ENCODE measurements at regions not wholly inside any gene's neighbourhood (a gene's known extent, or its start where the extent isn't known, plus 50 kb on each side); places are given as distances from the start of the nearest gene placed in this dataset.
"Not testable (repeated sequence)": the region's sequence is repeated elsewhere in the genome, so short reads cannot be mapped to it uniquely, and the experiment has no call there.

DNA sequence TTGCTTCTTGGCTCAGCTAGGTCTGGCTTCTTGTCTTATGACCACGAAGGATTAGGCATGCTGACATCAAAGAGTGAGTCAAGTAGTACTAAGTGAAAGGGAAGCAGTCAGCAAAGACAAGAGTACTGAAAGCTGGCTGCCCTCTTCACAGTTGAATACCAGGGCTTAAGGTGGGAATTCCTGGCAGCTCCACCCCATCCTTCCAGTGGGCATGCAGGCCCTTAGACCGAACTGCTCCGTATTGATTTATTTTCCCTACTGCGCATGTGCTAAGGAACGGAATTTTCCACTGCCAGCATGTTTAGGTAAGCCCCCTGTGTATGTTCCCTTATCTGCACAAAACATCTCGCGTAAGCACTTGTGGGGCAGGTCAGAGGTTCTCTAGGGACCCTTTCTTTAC is 2320.1 kb downstream of the ARAP2 start:
- DNase-seq (ENCODE audit: low spot score), result no peak

DNA sequence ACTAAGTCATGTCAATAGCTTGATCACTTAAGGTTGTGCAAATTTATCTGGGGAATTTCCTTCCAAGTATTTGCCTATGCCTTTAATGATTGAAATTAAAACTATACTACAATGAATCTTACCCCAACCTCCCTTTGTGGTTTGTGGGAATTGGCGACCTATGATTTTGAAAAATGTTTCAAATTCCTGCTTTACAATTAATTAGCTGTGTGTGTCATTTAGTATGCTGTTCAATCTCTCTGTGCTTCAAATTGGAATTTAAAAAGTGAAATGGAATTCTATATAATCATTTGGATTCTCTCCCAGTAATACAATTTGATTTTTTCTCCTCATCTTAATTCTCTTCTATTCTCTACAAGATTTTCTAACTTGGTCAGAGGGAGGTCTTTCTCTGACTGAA is 2319.5 kb downstream of the ARAP2 start:
- no peak for DNase-seq (ENCODE audit: low spot score)

DNA sequence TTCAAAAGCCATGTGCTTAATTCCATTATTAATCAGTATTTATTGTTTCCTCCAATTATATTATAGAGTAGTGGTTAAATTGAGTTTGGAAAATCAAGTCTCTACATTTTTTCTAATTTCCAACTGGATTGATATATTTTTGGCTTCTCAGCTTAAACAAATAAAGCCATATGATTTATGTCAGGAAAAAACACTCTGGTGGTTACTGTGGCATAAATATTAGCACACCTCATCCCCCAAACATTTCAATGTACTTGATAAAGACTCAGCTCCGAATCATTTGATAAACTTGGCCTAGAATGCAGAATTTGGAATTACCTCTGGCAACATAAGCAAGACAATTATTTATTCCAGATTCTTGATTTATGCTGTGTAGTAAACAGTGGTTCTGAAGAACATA is 2313.8 kb downstream of the ARAP2 start:
- no peak for DNase-seq (ENCODE audit: low spot score)

- no peak for DNase-seq (ENCODE audit: low spot score)
Measured at GRCh38 chr4:33931026-33931425, 2313.3 kb downstream of the ARAP2 start.

- DNase-seq (ENCODE audit: low spot score), result no peak
Measured at GRCh38 chr4:33940281-33940680, 2304.0 kb downstream of the ARAP2 start.

GRCh38 chr4:33941854-33942253 is 2302.5 kb downstream of the ARAP2 start:
- no peak for DNase-seq (ENCODE audit: low spot score)

- DNase-seq (ENCODE audit: low spot score), result no peak
Measured at GRCh38 chr4:33948921-33949320, 2295.4 kb downstream of the ARAP2 start.

DNA sequence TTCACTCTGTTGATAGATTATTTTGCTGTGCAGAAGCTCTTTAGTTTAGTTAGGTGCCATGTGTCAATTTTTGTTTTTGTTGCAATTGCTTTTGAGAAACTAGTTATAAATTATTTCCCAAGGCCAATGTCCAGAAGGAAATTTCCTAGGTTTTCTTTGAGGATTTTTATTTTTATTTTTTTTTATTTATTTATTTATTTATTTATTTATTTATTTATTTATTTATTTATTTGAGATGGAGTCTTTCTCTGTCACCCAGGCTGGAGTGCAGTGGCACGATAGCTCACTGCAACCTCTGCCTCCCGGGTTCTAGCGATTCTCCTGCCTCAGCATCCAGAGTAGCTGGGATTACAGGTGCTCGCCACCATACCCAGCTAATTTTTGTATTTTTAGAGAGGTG is 2290.5 kb downstream of the ARAP2 start:
- not testable (repeated sequence) for DNase-seq (ENCODE audit: low spot score)

DNA sequence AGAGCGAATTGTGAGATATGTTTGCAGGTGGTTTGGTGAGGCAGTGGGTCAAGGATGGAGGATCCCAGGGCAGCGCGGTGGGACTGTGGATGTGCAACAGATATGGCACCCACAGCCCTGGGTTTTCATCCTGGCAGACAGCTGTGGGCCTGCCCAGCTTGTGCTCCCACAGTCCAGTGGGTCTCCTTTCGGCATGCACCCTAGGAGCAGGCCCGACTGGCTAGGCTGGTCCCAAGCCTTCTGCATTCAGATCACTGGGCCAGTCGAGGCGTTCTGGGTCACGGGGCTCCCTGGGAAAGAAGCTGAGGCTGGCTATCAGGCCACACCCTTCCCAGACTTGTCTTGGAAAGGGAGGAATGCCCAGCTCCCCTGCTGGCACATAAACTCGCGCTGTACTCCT is 2289.6 kb downstream of the ARAP2 start:
- DNase-seq (ENCODE audit: low spot score), result no peak

DNA sequence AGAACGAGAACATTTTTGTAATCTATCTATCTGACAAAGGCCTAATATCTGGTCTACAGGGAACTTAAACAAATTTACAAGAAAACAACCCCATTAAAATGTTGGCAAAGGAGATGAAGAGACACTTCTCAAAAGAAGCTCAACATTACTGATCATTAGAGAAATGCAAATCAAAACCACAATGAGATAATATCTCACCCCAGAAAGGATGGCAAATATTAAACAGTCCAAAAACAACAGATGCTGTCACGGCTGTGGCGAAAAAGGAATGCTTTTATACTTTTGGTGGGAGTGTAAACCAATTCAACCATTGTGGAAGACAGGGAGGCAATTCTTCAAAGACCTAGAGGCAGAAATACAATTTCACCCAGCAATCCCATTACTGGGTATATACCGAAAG is 2284.8 kb downstream of the ARAP2 start:
- no peak for DNase-seq (ENCODE audit: low spot score)

- no peak for DNase-seq (ENCODE audit: low spot score)
Measured at GRCh38 chr4:33961761-33962160, 2282.6 kb downstream of the ARAP2 start.

- no peak for DNase-seq (ENCODE audit: low spot score)
Measured at GRCh38 chr4:33966808-33967207, 2277.5 kb downstream of the ARAP2 start.

- DNase-seq (ENCODE audit: low spot score), result no peak
Measured at GRCh38 chr4:33974270-33974669, 2270.0 kb downstream of the ARAP2 start.

- DNase-seq (ENCODE audit: low spot score), result no peak
Measured at GRCh38 chr4:33975995-33976394, 2268.3 kb downstream of the ARAP2 start.

- DNase-seq (ENCODE audit: low spot score), result not testable (repeated sequence)
Measured at GRCh38 chr4:33979781-33980180, 2264.5 kb downstream of the ARAP2 start.

GRCh38 chr4:33980361-33980760 is 2264.0 kb downstream of the ARAP2 start:
- no peak for DNase-seq (ENCODE audit: low spot score)

DNA sequence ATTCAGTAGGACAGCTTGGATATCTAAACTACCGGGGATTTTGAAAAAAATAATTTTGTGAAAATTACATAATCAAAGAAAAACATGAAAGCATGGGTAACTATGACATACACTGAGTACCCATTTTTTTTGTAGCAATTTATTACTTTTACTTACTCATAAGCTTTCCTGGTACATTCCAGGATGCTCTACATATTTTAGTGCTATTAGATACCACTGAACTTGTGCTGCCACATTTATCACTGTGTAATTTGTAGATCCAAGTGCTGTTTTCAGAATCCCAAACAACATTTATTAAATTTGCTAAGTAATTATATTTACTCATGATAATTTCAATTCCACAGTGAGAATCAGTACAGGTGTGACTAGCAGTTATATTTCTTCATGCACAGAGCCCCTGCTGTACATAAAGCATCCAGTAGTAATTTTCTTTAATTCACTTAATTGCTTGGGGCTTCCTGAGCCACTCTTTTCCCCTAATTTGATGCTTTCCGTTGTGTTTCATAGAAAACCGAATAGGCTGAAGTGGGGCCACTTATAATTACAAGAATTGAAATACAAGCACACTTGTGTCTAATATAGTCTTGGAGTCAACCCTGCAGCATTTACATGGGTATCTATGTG is 2254.4 kb downstream of the ARAP2 start:
- DNase-seq (ENCODE audit: low spot score), result no peak

- DNase-seq (ENCODE audit: low spot score), result no peak
Measured at GRCh38 chr4:33996075-33996718, 2248.1 kb downstream of the ARAP2 start.

GRCh38 chr4:33998291-33998690 is 2246.0 kb downstream of the ARAP2 start:
- DNase-seq (ENCODE audit: low spot score), result no peak

DNA sequence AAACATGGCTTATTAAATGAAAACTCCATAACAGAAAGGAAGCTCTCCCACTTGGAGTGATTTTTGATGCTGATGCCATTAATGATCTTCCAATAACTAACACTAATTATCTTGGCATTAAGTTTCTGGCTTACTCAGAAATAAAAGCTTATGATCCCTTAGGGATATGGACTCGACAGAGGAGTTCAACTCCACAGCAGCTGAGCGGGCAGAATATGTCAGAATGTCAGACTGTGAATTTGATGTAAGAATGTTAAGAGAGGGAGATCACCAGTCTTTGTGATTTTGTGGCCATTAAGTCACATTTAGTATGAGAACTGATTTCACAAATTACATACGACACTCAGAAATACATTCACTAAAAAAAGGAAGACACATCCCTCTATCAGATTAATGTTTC is 2244.0 kb downstream of the ARAP2 start:
- DNase-seq (ENCODE audit: low spot score), result no peak

DNA sequence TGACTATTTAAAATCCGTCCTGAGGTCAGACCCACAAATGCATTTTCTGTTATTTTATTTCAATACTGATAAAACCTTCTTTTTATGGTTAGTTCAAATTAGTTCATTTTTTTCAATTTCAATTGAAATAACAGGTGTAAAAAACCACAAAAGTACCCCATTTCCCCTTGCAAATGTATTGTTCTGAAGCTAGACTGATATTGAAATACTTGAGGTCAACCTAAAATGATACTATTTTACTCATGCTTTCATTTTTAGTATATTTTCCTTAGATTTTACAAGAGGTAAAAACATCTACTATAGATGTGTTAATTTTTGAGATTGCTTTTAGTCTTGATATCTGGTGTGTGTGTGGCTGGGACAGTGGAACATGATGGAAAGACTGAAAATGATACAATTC is 2237.8 kb downstream of the ARAP2 start:
- DNase-seq (ENCODE audit: low spot score), result not testable (repeated sequence)

DNA sequence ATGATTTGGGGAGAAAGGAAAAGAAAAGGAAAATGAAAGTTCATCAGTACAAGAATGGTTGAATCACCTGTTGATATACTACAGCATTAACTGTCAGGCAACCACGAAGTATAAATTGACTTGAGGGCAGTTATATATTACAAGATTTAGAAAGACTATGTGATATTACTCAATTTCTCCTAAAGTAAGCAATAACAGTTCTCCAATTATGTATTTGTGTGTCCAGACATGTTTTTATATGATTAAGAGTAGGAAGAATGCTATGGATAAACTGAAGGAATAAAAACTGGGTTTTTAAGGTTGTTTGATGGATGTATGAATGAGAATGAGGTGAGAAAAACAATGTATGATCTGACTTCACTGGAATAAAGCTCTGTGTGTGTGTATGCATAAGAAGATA is 2234.4 kb downstream of the ARAP2 start:
- DNase-seq (ENCODE audit: low spot score), result no peak

GRCh38 chr4:34010751-34011519 is 2233.4 kb downstream of the ARAP2 start:
- DNase-seq (ENCODE audit: low spot score), result no peak
